Suprapubic skin (tissue), 4 donors: ENCODE measurements at regions not wholly inside any gene's neighbourhood (a gene's known extent, or its start where the extent isn't known, plus 50 kb on each side); places are given as distances from the start of the nearest gene placed in this dataset.

Experiments
- DNase-seq, 2 donors: peaks; one replicate each; pipeline ENCODE4 v3.0.0-alpha.2; 2019; ENCODE audit warnings: low spot score in 2 of 2
- H3K27ac ChIP-seq: fragments of 200-600 bp; sonication (generic); one replicate; pipeline ENCODE4 v1.5.1; 2019
- H3K27me3 ChIP-seq: fragments of 200-600 bp; sonication (generic); one replicate; pipeline ENCODE4 v1.5.1; 2019
- H3K36me3 ChIP-seq: fragments of 200-600 bp; sonication (generic); one replicate; pipeline ENCODE4 v1.5.1; 2019
- H3K4me1 ChIP-seq: fragments of 200-600 bp; sonication (generic); one replicate; pipeline ENCODE4 v1.5.1; 2019
- H3K4me3 ChIP-seq: fragments of 200-600 bp; sonication (generic); one replicate; pipeline ENCODE4 v1.5.1; 2019; ENCODE audit warnings: mild to moderate bottlenecking
- H3K9me3 ChIP-seq: fragments of 200-600 bp; sonication (generic); one replicate; pipeline ENCODE4 v1.5.1; 2019
- CTCF ChIP-seq, 2 donors: fragments of 200-600 bp in 1 of 2; fragments of 450-650 bp in 1 of 2; sonication (generic) in 1 of 2; IDR thresholded peaks; one replicate each; pipeline ENCODE4 v1.5.1; 2016 to 2019; ENCODE audit warnings: antibody characterized with exemption in 2 of 2, mild to moderate bottlenecking in 1 of 2, moderate library complexity in 1 of 2
- EP300 ChIP-seq: sonication (generic); formaldehyde crosslinking; IDR thresholded peaks from one replicate; pipeline ENCODE4 v1.6.1; 2017; ENCODE audit warnings: antibody characterized with exemption
- POLR2A ChIP-seq, 2 donors: fragments of 450-650 bp; IDR thresholded peaks; one replicate each; pipeline ENCODE4 v1.6.1; 2017; ENCODE audit warnings: antibody characterized with exemption in 2 of 2, mild to moderate bottlenecking in 2 of 2, moderate library complexity in 2 of 2
- POLR2AphosphoS5 ChIP-seq, 3 donors: sonication (generic); formaldehyde crosslinking; IDR thresholded peaks; one replicate each; pipeline ENCODE4 v1.6.1; 2017; ENCODE audit warnings: antibody characterized with exemption in 3 of 3
- WGBS: methylation state at CpG from one replicate; pipeline ENCODE4 v1.1.5; 2018; 5-methylcytosine and 5-hydroxymethylcytosine counted together

GRCh38 chr4:43822621-43823020, 626.0 kb downstream of the KCTD8 start:
- 69% methylated on average over 2 of the region's 2 CpGs for WGBS
- Histone ChIP-seq H3K9me3 (peaks cover 21% of the 10 kb centered on the region), H3K27ac (no peak overlapping the region), H3K4me3 (no peak overlapping the region), H3K4me1 (no peaks in the 10 kb centered on the region), H3K27me3 (no peaks in the 10 kb centered on the region), H3K36me3 (no peaks in the 10 kb centered on the region)
- no peak for DNase-seq
- TF ChIP-seq CTCF (IDR thresholded peaks at IDR 0.05) (no peak), POLR2A (IDR thresholded peaks at IDR 0.05) (no peak), EP300 (no peak), POLR2AphosphoS5 (IDR thresholded peaks at IDR 0.05) (no peak)

GRCh38 chr4:43835869-43836268, 612.7 kb downstream of the KCTD8 start:
- H3K27ac ChIP-seq = no peak overlapping the region
- H3K27me3 ChIP-seq = no peaks in the 10 kb centered on the region
- no peak overlapping the region for H3K4me3 ChIP-seq
- TF ChIP-seq POLR2A (IDR thresholded peaks at IDR 0.05) (no peak), POLR2AphosphoS5 (IDR thresholded peaks at IDR 0.05) (no peak), EP300 (no peak), CTCF (IDR thresholded peaks at IDR 0.05) (no peak)
- no peaks in the 10 kb centered on the region for H3K9me3 ChIP-seq
- DNase-seq = no peak
- H3K4me1 ChIP-seq = no peaks in the 10 kb centered on the region
- no peaks in the 10 kb centered on the region for H3K36me3 ChIP-seq

DNA sequence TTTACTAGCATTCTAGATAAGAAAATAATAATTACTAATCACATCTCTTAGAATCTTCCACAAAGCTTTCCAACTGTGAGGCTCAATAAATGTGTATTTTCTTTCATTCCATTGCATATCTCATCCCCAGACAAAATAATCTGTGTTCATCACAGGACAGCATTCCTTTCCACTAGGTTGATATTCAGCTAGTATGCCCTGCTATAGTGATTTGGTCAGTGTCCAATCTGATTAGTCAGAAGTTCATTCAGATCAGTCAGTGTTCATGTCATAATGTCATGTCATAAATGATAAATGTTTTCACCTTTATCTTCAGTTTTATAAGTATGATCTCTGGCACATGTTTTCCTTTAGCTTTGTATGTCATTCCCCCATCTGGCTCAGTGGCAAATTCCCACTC, 611.4 kb downstream of the KCTD8 start:
- no peak for DNase-seq
- TF ChIP-seq POLR2A (IDR thresholded peaks at IDR 0.05) (no peak), CTCF (IDR thresholded peaks at IDR 0.05) (no peak), POLR2AphosphoS5 (IDR thresholded peaks at IDR 0.05) (no peak), EP300 (no peak)
- Histone ChIP-seq H3K4me3 (no peak overlapping the region), H3K9me3 (no peaks in the 10 kb centered on the region), H3K27ac (no peak overlapping the region), H3K27me3 (no peaks in the 10 kb centered on the region), H3K36me3 (no peaks in the 10 kb centered on the region), H3K4me1 (no peaks in the 10 kb centered on the region)

DNA sequence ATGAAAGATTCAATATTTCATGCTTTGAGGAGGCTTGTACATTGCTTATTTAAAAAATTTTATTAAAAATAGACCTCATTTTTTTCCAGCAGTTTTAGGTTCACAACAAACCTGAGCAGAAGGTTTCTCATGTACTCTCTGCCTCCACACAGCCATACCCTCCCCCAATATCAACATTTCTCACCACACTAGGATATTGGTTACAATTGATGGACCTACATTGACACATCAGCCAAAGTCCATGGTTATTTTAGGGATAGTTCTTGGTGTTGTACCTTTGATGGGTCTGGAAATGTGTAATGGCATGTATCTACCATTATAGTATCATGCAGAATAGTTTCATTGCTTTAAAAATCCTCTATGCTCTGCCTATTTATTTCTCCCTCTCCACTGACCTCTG, 611.0 kb downstream of the KCTD8 start:
- Histone ChIP-seq H3K4me3 (no peak overlapping the region), H3K36me3 (no peaks in the 10 kb centered on the region), H3K27ac (no peak overlapping the region), H3K9me3 (no peaks in the 10 kb centered on the region), H3K4me1 (no peaks in the 10 kb centered on the region), H3K27me3 (no peaks in the 10 kb centered on the region)
- no peak for DNase-seq
- TF ChIP-seq EP300 (no peak), POLR2A (IDR thresholded peaks at IDR 0.05) (no peak)

DNA sequence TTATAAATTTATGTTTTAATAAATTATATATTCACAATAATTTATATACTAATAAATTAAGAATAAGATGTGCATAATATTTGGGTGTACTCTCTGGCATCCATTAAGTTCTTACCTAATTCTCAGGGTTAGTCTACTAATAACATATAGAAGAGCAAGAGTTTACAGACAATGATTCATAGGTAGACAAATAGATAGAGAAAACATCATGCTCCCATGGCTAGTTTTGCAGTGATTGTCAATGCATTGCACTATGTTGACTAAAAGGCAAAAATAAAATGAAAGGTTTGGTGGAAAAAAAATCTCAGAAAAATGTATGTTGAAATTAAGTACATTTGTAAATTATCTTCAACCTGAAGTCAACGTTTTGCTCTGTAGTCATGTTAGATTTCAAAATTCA, 606.0 kb downstream of the KCTD8 start:
- WGBS = 65% methylated on average over 1 of the region's 1 CpG
- no peak for TF ChIP-seq POLR2A (IDR thresholded peaks at IDR 0.05)
- TF ChIP-seq EP300 = no peak
- no peak for TF ChIP-seq CTCF (IDR thresholded peaks at IDR 0.05)
- TF ChIP-seq POLR2AphosphoS5 (IDR thresholded peaks at IDR 0.05) = no peak
- no peaks in the 10 kb centered on the region for H3K36me3 ChIP-seq
- no peaks in the 10 kb centered on the region for H3K9me3 ChIP-seq
- H3K27me3 ChIP-seq = no peaks in the 10 kb centered on the region
- no peak for DNase-seq
- no peaks in the 10 kb centered on the region for H3K4me1 ChIP-seq
- H3K27ac ChIP-seq = no peak overlapping the region
- no peak overlapping the region for H3K4me3 ChIP-seq

DNA sequence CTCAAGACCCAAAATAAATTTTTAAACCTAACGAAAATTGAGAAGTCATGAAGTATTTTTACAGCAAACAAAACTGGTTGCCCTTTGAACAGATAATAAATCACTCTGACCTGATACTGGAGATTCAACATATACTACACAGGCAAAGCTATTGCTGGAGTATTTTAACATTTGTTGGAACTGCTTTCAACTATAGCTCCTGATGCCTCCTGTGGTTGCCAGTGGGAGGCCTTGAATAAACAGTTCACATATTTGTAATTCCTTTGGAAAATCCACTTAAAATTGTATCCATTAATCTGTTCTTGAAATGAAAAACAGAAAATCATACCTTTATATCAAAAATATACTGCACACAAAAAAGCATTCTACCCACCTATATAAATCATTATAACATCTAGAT, 605.1 kb downstream of the KCTD8 start:
- DNase-seq = no peak
- no peaks in the 10 kb centered on the region for H3K36me3 ChIP-seq
- no peaks in the 10 kb centered on the region for H3K4me1 ChIP-seq
- no peak overlapping the region for H3K4me3 ChIP-seq
- H3K27ac ChIP-seq = no peak overlapping the region
- no peaks in the 10 kb centered on the region for H3K9me3 ChIP-seq
- H3K27me3 ChIP-seq = no peaks in the 10 kb centered on the region
- TF ChIP-seq CTCF (IDR thresholded peaks at IDR 0.05) (no peak), POLR2AphosphoS5 (IDR thresholded peaks at IDR 0.05) (no peak), EP300 (no peak), POLR2A (IDR thresholded peaks at IDR 0.05) (no peak)
- WGBS = 39% methylated on average over 1 of the region's 1 CpG
